ENCODE measurements at regions not wholly inside any gene's neighbourhood (a gene's known extent, or its start where the extent isn't known, plus 50 kb on each side); places are given as distances from the start of the nearest gene placed in this dataset.

- no peaks in the 10 kb centered on the region for H3K4me1 ChIP-seq (ENCODE audit: control insufficient read depth, extremely low read depth, insufficient read depth, low read length)
- no peaks in the 10 kb centered on the region for H4K20me1 ChIP-seq (ENCODE audit: control insufficient read depth, extremely low read depth, insufficient read depth, low read length)
- dilution Hi-C loops (cut with MboI; ENCODE audit: extremely low pct_ligation_motif_present, low sequenced_read_pairs): no loop called here
- no peak overlapping the region for H3K9ac ChIP-seq (ENCODE audit: control insufficient read depth, extremely low read depth, insufficient read depth, low read length)
- TF ChIP-seq, protein P1, sequence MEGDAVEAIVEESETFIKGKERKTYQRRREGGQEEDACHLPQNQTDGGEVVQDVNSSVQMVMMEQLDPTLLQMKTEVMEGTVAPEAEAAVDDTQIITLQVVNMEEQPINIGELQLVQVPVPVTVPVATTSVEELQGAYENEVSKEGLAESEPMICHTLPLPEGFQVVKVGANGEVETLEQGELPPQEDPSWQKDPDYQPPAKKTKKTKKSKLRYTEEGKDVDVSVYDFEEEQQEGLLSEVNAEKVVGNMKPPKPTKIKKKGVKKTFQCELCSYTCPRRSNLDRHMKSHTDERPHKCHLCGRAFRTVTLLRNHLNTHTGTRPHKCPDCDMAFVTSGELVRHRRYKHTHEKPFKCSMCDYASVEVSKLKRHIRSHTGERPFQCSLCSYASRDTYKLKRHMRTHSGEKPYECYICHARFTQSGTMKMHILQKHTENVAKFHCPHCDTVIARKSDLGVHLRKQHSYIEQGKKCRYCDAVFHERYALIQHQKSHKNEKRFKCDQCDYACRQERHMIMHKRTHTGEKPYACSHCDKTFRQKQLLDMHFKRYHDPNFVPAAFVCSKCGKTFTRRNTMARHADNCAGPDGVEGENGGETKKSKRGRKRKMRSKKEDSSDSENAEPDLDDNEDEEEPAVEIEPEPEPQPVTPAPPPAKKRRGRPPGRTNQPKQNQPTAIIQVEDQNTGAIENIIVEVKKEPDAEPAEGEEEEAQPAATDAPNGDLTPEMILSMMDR (optimal IDR thresholded peaks at IDR 0.05 in 1 of 3, IDR thresholded peaks at IDR 0.05 in 1 of 3, conservative IDR thresholded peaks at IDR 0.05 in 1 of 3; ENCODE audit: extremely low read depth in 1 of 3, insufficient read depth in 2 of 3, low read length in 3 of 3): no peak
- TF ChIP-seq EZH2 (IDR thresholded peaks at IDR 0.05; ENCODE audit: low read length): no peak
- H3K36me3 ChIP-seq (ENCODE audit: control insufficient read depth in 2 of 2, extremely low read depth in 1 of 2, insufficient read depth in 2 of 2, low read length in 2 of 2): no peaks in the 10 kb centered on the region
- H3K79me2 ChIP-seq (ENCODE audit: control insufficient read depth, insufficient read depth, low read length): no peaks in the 10 kb centered on the region
- H3K4me3 ChIP-seq (ENCODE audit: control insufficient read depth in 2 of 3, extremely low read depth in 1 of 3, insufficient read depth in 2 of 3, low read depth in 1 of 3, low read length in 3 of 3): no peak overlapping the region
- no peaks in the 10 kb centered on the region for H3K9me3 ChIP-seq (ENCODE audit: control insufficient read depth, low read depth, low read length)
- no peaks in the 10 kb centered on the region for H3K9me1 ChIP-seq (ENCODE audit: control insufficient read depth, extremely low read depth, insufficient read depth, low read length)
- H2AFZ ChIP-seq (ENCODE audit: control insufficient read depth, low read length): no peak overlapping the region
- DNase-seq (ENCODE audit: low read depth, low spot score) (no peak), FAIRE-seq (no peak)
- no peak overlapping the region for H3K27ac ChIP-seq (ENCODE audit: control insufficient read depth, insufficient read depth, low read length)
- H3K27me3 ChIP-seq (ENCODE audit: control insufficient read depth, extremely low read depth, insufficient read depth, low read length): no peaks in the 10 kb centered on the region
- H3K4me2 ChIP-seq (ENCODE audit: control insufficient read depth, extremely low read depth, insufficient read depth, low read depth, low read length): no peak overlapping the region
Observed at GRCh38 chr9:103660830-103661229, 433.3 kb upstream of the SMC2 start.

- Histone ChIP-seq H3K9ac (ENCODE audit: control insufficient read depth, extremely low read depth, insufficient read depth, low read length) (no peak overlapping the region), H3K9me1 (ENCODE audit: control insufficient read depth, extremely low read depth, insufficient read depth, low read length) (no peaks in the 10 kb centered on the region), H3K27me3 (ENCODE audit: control insufficient read depth, extremely low read depth, insufficient read depth, low read length) (no peaks in the 10 kb centered on the region), H3K4me2 (ENCODE audit: control insufficient read depth, extremely low read depth, insufficient read depth, low read depth, low read length) (no peak overlapping the region), H4K20me1 (ENCODE audit: control insufficient read depth, extremely low read depth, insufficient read depth, low read length) (no peaks in the 10 kb centered on the region), H3K27ac (ENCODE audit: control insufficient read depth, insufficient read depth, low read length) (no peak overlapping the region), H3K9me3 (ENCODE audit: control insufficient read depth, low read depth, low read length) (no peaks in the 10 kb centered on the region), H3K4me1 (ENCODE audit: control insufficient read depth, extremely low read depth, insufficient read depth, low read length) (no peaks in the 10 kb centered on the region), H3K4me3 (ENCODE audit: control insufficient read depth in 2 of 3, extremely low read depth in 1 of 3, insufficient read depth in 2 of 3, low read depth in 1 of 3, low read length in 3 of 3) (no peak overlapping the region), H3K36me3 (ENCODE audit: control insufficient read depth in 2 of 2, extremely low read depth in 1 of 2, insufficient read depth in 2 of 2, low read length in 2 of 2) (no peaks in the 10 kb centered on the region), H2AFZ (ENCODE audit: control insufficient read depth, low read length) (no peak overlapping the region), H3K79me2 (ENCODE audit: control insufficient read depth, insufficient read depth, low read length) (no peaks in the 10 kb centered on the region)
- no peak for FAIRE-seq
- dilution Hi-C loops (cut with MboI; ENCODE audit: extremely low pct_ligation_motif_present, low sequenced_read_pairs): no loop called here
- DNase-seq (ENCODE audit: low read depth, low spot score): no peak
- no peak for TF ChIP-seq EZH2 (IDR thresholded peaks at IDR 0.05; ENCODE audit: low read length)
- TF ChIP-seq, protein P1 (optimal IDR thresholded peaks at IDR 0.05 in 1 of 3, IDR thresholded peaks at IDR 0.05 in 1 of 3, conservative IDR thresholded peaks at IDR 0.05 in 1 of 3; ENCODE audit: extremely low read depth in 1 of 3, insufficient read depth in 2 of 3, low read length in 3 of 3): no peak
Observed at GRCh38 chr9:103661663-103662062, 432.4 kb upstream of the SMC2 start.

All from keratinocyte (primary cell).